GM23338 (cell line): ENCODE measurements at regions not wholly inside any gene's neighbourhood (a gene's known extent, or its start where the extent isn't known, plus 50 kb on each side); places are given as distances from the start of the nearest gene placed in this dataset.

Source experiments
- CREB1 ChIP-seq: fragments of 250-450 bp; sonication (Bioruptor Pico); IDR thresholded peaks from 2 replicates; pipeline ENCODE4 v1.5.0; 2020; ENCODE audit warnings: low read depth, mild to moderate bottlenecking, moderate library complexity
- CTCF ChIP-seq, 2 experiments: fragments of 200-600 bp in 1 of 2; sonication (generic) in 1 of 2; conservative IDR thresholded peaks; 2 replicates each; pipeline versions ENCODE4 v1.5.1 to v1.6.1; 2016 to 2017; ENCODE audit warnings: antibody characterized with exemption in 2 of 2, low read depth in 2 of 2, mild to moderate bottlenecking in 2 of 2, moderate library complexity in 1 of 2
- ETS1 ChIP-seq: IDR thresholded peaks from 2 replicates; pipeline ENCODE4 v1.6.1; 2016; ENCODE audit warnings: antibody characterized with exemption
- POLR2AphosphoS5 ChIP-seq: IDR thresholded peaks from 2 replicates; pipeline ENCODE4 v1.6.1; 2016; ENCODE audit warnings: antibody characterized with exemption, low read depth

DNA sequence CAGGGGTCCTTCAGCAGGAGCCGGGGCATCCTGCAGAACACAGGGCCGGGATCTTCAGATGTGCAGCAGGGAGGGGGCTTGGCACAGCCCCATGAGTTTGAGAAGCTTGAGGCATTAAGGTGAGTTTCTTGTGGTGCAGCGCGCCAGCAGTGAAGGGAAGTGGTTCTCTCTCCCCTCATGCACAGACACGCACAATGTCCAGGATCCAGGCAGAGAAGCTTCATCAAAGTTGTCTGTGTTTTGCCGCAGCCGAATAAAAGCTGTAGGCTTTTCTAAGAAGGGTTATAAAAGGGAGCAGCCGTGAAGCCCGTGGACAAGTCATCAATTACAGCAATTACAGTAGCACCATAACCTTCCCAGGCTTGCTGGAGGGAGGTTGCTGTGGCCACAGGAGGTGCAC, 491.0 kb upstream of the CDH4 start:
- TF ChIP-seq POLR2AphosphoS5 (no peak), CTCF (conservative IDR thresholded peaks at IDR 0.05; ENCODE audit: low read depth in 2 of 2) (no peak), CREB1 (CRISPR knock-in tag) (no peak), ETS1 (no peak)
